HG03045 (cell line): ENCODE measurements at regions not wholly inside any gene's neighbourhood (a gene's known extent, or its start where the extent isn't known, plus 50 kb on each side); places are given as distances from the start of the nearest gene placed in this dataset.

ENCODE experiments used
- ATAC-seq: cut with Tn5 transposase; IDR thresholded peaks from one replicate; pipeline ENCODE4 v1.9.1; 2021; ENCODE audit warnings: mild to moderate bottlenecking, moderate library complexity; ENCODE audit not compliant: unreplicated experiment

GRCh38 chr11:27783701-27784355, 83.6 kb upstream of the BDNF start:
- ATAC-seq = no peak

DNA sequence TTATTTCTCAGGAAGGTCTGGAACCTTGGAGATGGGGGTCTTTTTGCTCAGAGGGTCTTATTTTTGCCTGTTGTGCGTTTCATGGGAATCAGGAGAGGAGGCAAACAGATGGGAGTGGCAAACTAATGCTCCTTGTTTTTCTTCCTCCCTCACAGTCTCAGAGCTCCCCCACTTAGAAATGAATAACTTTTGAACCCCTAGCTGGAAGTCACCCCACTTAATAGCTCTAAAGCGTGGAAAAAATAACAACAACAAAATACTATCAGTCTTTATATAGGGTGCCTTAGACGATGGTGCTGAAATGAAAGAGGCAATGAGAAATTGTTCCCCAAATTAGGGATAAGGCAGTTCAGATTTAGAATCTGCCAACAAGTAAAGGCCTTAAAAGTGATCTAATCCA, 76.8 kb upstream of the BDNF start:
- no peak for ATAC-seq

DNA sequence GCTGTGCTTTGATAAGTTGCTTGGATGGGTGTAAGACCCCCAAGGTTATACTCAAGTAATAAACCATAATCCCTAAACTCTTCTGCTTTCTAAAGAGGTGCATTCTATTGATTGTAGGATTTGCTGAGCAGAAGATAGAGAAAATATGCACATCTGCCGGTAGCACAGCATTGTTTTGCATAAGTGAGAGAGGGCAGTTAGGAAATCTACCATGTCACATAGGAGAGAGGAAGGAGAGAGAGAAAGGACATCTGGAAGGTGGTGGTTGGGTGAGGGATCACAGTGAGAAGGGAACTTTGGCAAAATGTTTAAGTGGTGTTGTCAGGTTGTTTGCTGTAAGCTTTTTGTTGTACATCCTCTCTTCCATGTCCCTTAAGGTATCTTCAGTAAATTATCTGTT, 73.6 kb upstream of the BDNF start:
- no peak for ATAC-seq

DNA sequence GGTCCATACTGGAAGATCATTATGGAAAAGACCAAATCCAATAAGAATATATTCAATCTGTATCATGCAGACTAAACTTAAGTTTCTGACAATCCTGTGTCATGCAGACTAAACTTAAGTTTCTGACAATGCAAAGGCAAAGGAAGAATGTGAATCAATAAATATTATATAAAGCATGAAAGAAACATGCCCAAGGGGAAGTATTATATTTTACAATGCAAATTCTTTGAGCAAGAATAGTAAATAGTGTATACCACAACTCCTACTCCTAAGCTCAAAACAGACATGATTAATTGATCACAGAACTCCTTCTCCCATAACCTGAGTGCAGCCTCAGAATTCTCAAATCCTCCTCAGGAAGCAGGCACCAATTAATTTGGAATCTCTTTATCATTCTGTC, 71.3 kb upstream of the BDNF start:
- no peak for ATAC-seq

DNA sequence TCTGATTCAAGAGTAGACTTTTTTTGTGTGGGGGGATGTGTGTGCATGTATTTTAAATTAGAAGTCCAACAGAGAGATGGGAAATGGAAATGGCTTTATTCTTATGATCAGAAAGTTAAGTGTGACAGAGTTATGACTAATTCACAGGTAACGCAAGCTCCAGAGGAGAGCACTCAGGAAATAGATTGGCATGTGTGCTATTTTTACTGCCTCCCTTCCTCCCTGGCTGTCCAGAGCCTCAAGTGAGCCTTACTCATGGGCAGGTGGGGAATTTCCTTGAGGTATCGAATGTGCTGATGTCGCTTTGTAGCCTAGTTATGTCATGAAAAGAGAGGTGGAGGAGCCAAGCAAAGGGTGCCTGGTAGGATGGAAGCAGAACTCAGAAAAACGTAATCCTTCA, 70.3 kb upstream of the BDNF start:
- no peak for ATAC-seq

GRCh38 chr11:27763736-27764135, 63.5 kb upstream of the BDNF start:
- no peak for ATAC-seq

- ATAC-seq = no peak
These were observed 61.1 kb upstream of the BDNF start for GRCh38 chr11:27761356-27761755.

DNA sequence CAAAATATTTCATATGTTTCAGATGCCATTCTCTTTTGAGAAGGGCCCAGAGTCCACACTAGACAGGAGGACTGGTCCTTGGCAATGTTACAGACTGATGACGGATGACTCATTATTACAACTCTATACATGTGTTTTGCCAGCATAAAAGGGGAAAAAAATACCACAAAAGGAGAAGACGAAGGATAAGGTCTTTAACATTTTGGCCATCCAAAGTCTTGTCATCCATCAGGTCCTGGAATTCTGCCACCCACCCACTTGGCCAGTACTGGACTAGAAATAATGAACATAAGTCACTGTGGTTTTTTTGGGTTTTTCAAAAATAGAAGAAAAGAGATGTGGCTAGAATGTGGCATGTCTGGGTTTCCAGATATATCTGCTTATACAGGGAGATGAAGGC, 57.7 kb upstream of the BDNF start:
- ATAC-seq = no peak

DNA sequence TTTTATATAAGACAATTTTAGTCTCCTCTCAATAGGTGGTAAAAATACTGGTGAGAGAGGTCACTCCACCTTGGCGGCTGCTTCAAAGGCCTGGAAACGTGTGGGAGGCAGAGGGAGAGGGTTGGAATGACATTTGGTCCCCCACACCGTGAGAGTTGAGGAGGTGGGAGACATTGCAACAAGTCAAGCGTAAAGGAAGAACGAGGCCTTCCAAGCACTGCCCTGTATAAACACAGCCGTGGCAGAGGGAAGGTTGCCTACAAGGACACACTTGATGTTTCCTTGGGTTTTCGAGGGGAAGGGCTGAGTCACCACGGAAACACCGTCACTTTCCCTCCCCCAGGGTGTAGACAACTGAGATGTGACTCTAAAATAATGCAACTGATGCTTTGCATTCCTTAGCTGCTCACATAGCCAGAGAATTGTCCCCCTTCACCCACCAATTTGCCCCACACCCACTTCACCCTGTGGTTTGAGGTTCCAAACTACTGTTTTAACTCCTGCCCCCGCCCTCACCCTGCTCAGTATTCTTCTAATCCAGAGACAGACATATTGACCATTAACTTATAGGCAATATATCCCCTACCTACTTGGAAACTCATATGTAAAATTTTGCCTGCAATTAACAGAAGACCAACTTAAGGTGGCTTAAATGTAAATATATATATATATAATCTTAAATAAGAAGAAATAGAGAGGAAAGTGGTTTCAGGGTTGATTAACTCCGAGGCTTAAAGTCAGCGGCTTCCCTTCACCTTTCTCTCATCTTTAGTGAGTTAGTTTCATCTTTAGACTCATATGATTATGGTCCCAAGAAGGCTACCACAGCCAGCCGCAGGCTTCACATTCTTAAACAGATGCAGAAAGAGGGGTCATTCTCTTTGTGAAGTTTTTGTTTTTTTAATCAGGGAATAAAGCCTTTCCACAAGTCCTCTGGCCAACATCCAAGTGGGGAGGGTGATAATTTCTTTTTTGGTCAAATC, 54.1 kb upstream of the BDNF start:
- no peak for ATAC-seq
